GM18502 (cell line): ENCODE measurements at regions not wholly inside any gene's neighbourhood (a gene's known extent, or its start where the extent isn't known, plus 50 kb on each side); places are given as distances from the start of the nearest gene placed in this dataset.
"Not testable (repeated sequence)": the region's sequence is repeated elsewhere in the genome, so short reads cannot be mapped to it uniquely, and the experiment has no call there.

Experiments used
- ATAC-seq: cut with Tn5 transposase; IDR thresholded peaks from one replicate; pipeline ENCODE4 v1.9.1; 2021; ENCODE audit warnings: mild to moderate bottlenecking; ENCODE audit not compliant: unreplicated experiment, poor library complexity

GRCh38 chr18:52077251-52077983 lies 262.6 kb upstream of the DCC start:
- ATAC-seq = no peak

GRCh38 chr18:52082246-52082645 lies 257.8 kb upstream of the DCC start:
- no peak for ATAC-seq

GRCh38 chr18:52087140-52087539 lies 252.9 kb upstream of the DCC start:
- no peak for ATAC-seq

GRCh38 chr18:52090005-52090404 lies 250.0 kb upstream of the DCC start:
- ATAC-seq = no peak

GRCh38 chr18:52093171-52093570 lies 246.8 kb upstream of the DCC start:
- ATAC-seq = no peak

GRCh38 chr18:52118684-52119083 lies 221.3 kb upstream of the DCC start:
- ATAC-seq = no peak

- ATAC-seq = no peak
These were observed 209.2 kb upstream of the DCC start for GRCh38 chr18:52130624-52131301.

- no peak for ATAC-seq
These were observed 208.2 kb upstream of the DCC start for GRCh38 chr18:52131845-52132244.

GRCh38 chr18:52136532-52136931 lies 203.5 kb upstream of the DCC start:
- no peak for ATAC-seq

GRCh38 chr18:52140986-52141385 lies 199.0 kb upstream of the DCC start:
- no peak for ATAC-seq

- ATAC-seq = no peak
These were observed 189.9 kb upstream of the DCC start for GRCh38 chr18:52150050-52150449.

GRCh38 chr18:52152036-52152435 lies 188.0 kb upstream of the DCC start:
- peak; percentile 71 for ATAC-seq

GRCh38 chr18:52156166-52156565 lies 183.8 kb upstream of the DCC start:
- ATAC-seq = no peak

- ATAC-seq = no peak
These were observed 179.4 kb upstream of the DCC start for GRCh38 chr18:52160636-52161035.

GRCh38 chr18:52163478-52163877 lies 176.5 kb upstream of the DCC start:
- no peak for ATAC-seq

- not testable (repeated sequence) for ATAC-seq
These were observed 171.9 kb upstream of the DCC start for GRCh38 chr18:52168131-52168530.

- ATAC-seq = no peak
These were observed 165.8 kb upstream of the DCC start for GRCh38 chr18:52174220-52174619.

- no peak for ATAC-seq
These were observed 164.6 kb upstream of the DCC start for GRCh38 chr18:52175406-52175805.

- peak; percentile 56 for ATAC-seq
These were observed 156.9 kb upstream of the DCC start for GRCh38 chr18:52183107-52183506.

- ATAC-seq = no peak
These were observed 149.8 kb upstream of the DCC start for GRCh38 chr18:52190195-52190594.

- ATAC-seq = no peak
These were observed 149.4 kb upstream of the DCC start for GRCh38 chr18:52190631-52191030.

- ATAC-seq = no peak
These were observed 139.6 kb upstream of the DCC start for GRCh38 chr18:52200406-52200805.
